HCT116 (cell line): ENCODE measurements at regions not wholly inside any gene's neighbourhood (a gene's known extent, or its start where the extent isn't known, plus 50 kb on each side); places are given as distances from the start of the nearest gene placed in this dataset.
A peak's percentile ranks its signal among the peaks of the same experiment; 100 is the strongest.

Experiments
- ATAC-seq: fragments of 200-7000 bp; cut with Tn5 transposase; 2 replicates; pipeline ENCODE4 v1.9.1; 2020; ENCODE audit warnings: mild to moderate bottlenecking, moderate library complexity
- BruUV-seq: library from RNA; stranded (reverse); fragments of 400-500 nt; replicated peaks from 2 replicates; lab custom pipeline; 2021; lab: Mats Ljungman, UMichigan
- CTCF ChIA-PET: fragments of 300-600 bp; sonication (Branson Sonifier 250); formaldehyde crosslinking; loops from one replicate; lab custom pipeline; 2021; ENCODE audit warnings: antibody characterized with exemption; lab: Charles Lee
- POLR2A ChIA-PET: fragments of 300-600, 350-600 bp; sonication (Branson Sonifier 250); formaldehyde crosslinking; loops from one replicate; lab custom pipeline; 2021; ENCODE audit warnings: antibody characterized with exemption; lab: Charles Lee
- RAD21 ChIA-PET, 2 experiments: fragments of 300-600 bp; sonication (Branson Sonifier 250); formaldehyde crosslinking; loops; one replicate each; lab custom pipeline; 2023; ENCODE audit warnings: low total read pairs in 2 of 2; ENCODE audit not compliant: uncharacterized antibody in 2 of 2, unreplicated experiment in 2 of 2, low non-redundant PET in 1 of 2; lab: Charles Lee
- DNase-seq: peaks from one replicate; pipeline ENCODE4 v3.0.0-alpha.2; 2010; ENCODE audit warnings: low read depth, low spot score
- H2AFZ ChIP-seq: fragments of 200-600 bp; shearing (Covaris generic), sonication (generic); 2 replicates; pipeline ENCODE4 v1.6.1; 2017; ENCODE audit warnings: low read depth, mixed run types, mixed read lengths, antibody characterized with exemption, low read length; ENCODE audit not compliant: poor library complexity, severe bottlenecking
- H3K27ac ChIP-seq: 2 replicates; pipeline ENCODE4 v1.5.1; 2012; ENCODE audit warnings: low read depth, low read length
- H3K27me3 ChIP-seq: fragments of 200-600 bp; sonication (generic); 2 replicates; pipeline ENCODE4 v1.6.1; 2016; ENCODE audit warnings: mixed run types, low read length, mixed read lengths; ENCODE audit not compliant: insufficient read depth
- H3K36me3 ChIP-seq, 2 experiments: fragments of 200-500 bp in 1 of 2; fragments of 200-600 bp in 1 of 2; sonication (Bioruptor generic) in 1 of 2; sonication (generic) in 1 of 2; 2 replicates each; pipeline versions ENCODE4 v1.5.1 to v1.6.1; 2014 to 2016; ENCODE audit warnings: low read length in 2 of 2, inconsistent platforms in 1 of 2, mixed read lengths in 1 of 2, mixed run types in 1 of 2; ENCODE audit not compliant: insufficient read depth in 2 of 2, control insufficient read depth in 1 of 2
- H3K4me1 ChIP-seq, 2 experiments: fragments of 200-600 bp in 1 of 2; sonication (generic) in 1 of 2; 2 replicates each; pipeline versions ENCODE4 v1.5.1 to v1.6.1; 2012 to 2017; ENCODE audit warnings: low read length in 2 of 2, inconsistent platforms in 1 of 2, mild to moderate bottlenecking in 1 of 2, mixed read lengths in 1 of 2, mixed run types in 1 of 2, moderate library complexity in 1 of 2; ENCODE audit not compliant: insufficient read depth in 2 of 2, control insufficient read depth in 1 of 2
- H3K4me2 ChIP-seq: fragments of 200-600 bp; sonication (generic); 2 replicates; pipeline ENCODE4 v1.6.1; 2017; ENCODE audit warnings: mixed run types, low read length, mixed read lengths
- H3K4me3 ChIP-seq, 2 experiments: fragments of 200-600 bp in 1 of 2; sonication (generic) in 1 of 2; replicated peaks in 1 of 2; 2 replicates each; pipeline ENCODE4 v1.5.1; 2011 to 2016; ENCODE audit warnings: low read length in 2 of 2, control low read depth in 1 of 2, low read depth in 1 of 2, mild to moderate bottlenecking in 1 of 2, mixed read lengths in 1 of 2, mixed run types in 1 of 2
- H3K79me2 ChIP-seq: fragments of 200-600 bp; sonication (generic); 2 replicates; pipeline ENCODE4 v1.6.1; 2017; ENCODE audit warnings: mild to moderate bottlenecking, mixed run types, low read length, moderate library complexity, mixed read lengths; ENCODE audit not compliant: insufficient read depth
- H3K9ac ChIP-seq: fragments of 200-600 bp; sonication (generic); 2 replicates; pipeline ENCODE4 v1.6.1; 2016; ENCODE audit warnings: low read length, mixed read lengths
- H3K9me2 ChIP-seq: fragments of 200-600 bp; sonication (generic), shearing (Covaris generic); 2 replicates; pipeline ENCODE4 v1.6.1; 2017; ENCODE audit warnings: mixed run types, mild to moderate bottlenecking, moderate library complexity; ENCODE audit not compliant: insufficient read depth
- H3K9me3 ChIP-seq, 2 experiments: fragments of 200-500 bp in 1 of 2; fragments of 200-600 bp in 1 of 2; sonication (Bioruptor generic) in 1 of 2; sonication (generic) in 1 of 2; 2 replicates each; pipeline ENCODE4 v1.6.1; 2014 to 2017; ENCODE audit warnings: low read length in 2 of 2, mixed read lengths in 2 of 2, inconsistent platforms in 1 of 2, low read depth in 1 of 2, mild to moderate bottlenecking in 1 of 2, mixed run types in 1 of 2, moderate library complexity in 1 of 2; ENCODE audit not compliant: control insufficient read depth in 1 of 2, insufficient read depth in 1 of 2
- H4K20me1 ChIP-seq: fragments of 200-600 bp; sonication (generic), shearing (Covaris generic); 2 replicates; pipeline ENCODE4 v1.6.1; 2017; ENCODE audit warnings: mixed run types, mild to moderate bottlenecking, moderate library complexity; ENCODE audit not compliant: insufficient read depth
- ATF3 ChIP-seq: IDR thresholded peaks from 2 replicates; pipeline ENCODE4 v1.6.1; 2012
- CBX3 ChIP-seq: IDR thresholded peaks from 2 replicates; pipeline ENCODE4 v1.6.1; 2012; ENCODE audit warnings: low read depth
- CEBPB ChIP-seq: IDR thresholded peaks from 2 replicates; pipeline ENCODE4 v1.6.1; 2012; ENCODE audit warnings: low read depth
- CTCF ChIP-seq, 3 experiments: fragments of 200-600 bp in 1 of 3; sonication (generic) in 1 of 3; IDR thresholded peaks in 2 of 3; conservative IDR thresholded peaks in 1 of 3; 2 replicates each; pipeline ENCODE4 v1.5.1; 2012 to 2017; ENCODE audit warnings: low read depth in 2 of 3, low read length in 2 of 3, antibody characterized with exemption in 1 of 3, borderline replicate concordance in 1 of 3, control low read depth in 1 of 3, mild to moderate bottlenecking in 1 of 3, mixed read lengths in 1 of 3, mixed run types in 1 of 3, moderate library complexity in 1 of 3; ENCODE audit not compliant: insufficient read depth in 1 of 3
- EGR1 ChIP-seq: IDR thresholded peaks from 2 replicates; pipeline ENCODE4 v1.6.1; 2012; ENCODE audit warnings: low read depth
- EZH2 ChIP-seq: fragments of 200-600 bp; sonication (generic); IDR thresholded peaks from 2 replicates; pipeline ENCODE4 v1.6.1; 2017; ENCODE audit warnings: antibody characterized with exemption, mixed run types
- FOSL1 ChIP-seq: IDR thresholded peaks from 2 replicates; pipeline ENCODE4 v1.6.1; 2012; ENCODE audit warnings: low read depth
- JUND ChIP-seq: IDR thresholded peaks from 2 replicates; pipeline ENCODE4 v1.6.1; 2012
- POLR2AphosphoS5 ChIP-seq: IDR thresholded peaks from 2 replicates; pipeline ENCODE4 v1.6.1; 2011; ENCODE audit warnings: mild to moderate bottlenecking, low read depth, low read length, moderate library complexity
- SIN3A ChIP-seq: IDR thresholded peaks from 2 replicates; pipeline ENCODE4 v1.6.1; 2012; ENCODE audit warnings: low read depth
- SP1 ChIP-seq: IDR thresholded peaks from 2 replicates; pipeline ENCODE4 v1.6.1; 2012; ENCODE audit warnings: low read depth
- SRF ChIP-seq: IDR thresholded peaks from 2 replicates; pipeline ENCODE4 v1.6.1; 2012; ENCODE audit warnings: low read depth
- TCF7L2 ChIP-seq: IDR thresholded peaks from 2 replicates; pipeline ENCODE4 v1.7.0; 2011; ENCODE audit warnings: borderline replicate concordance, inconsistent platforms; ENCODE audit not compliant: insufficient read depth, insufficient read length; ENCODE audit errors: extremely low read depth
- YY1 ChIP-seq: IDR thresholded peaks from 2 replicates; pipeline ENCODE4 v1.6.1; 2011; ENCODE audit warnings: low read length, low read depth, moderate library complexity, mild to moderate bottlenecking; ENCODE audit not compliant: insufficient replicate concordance; ENCODE audit errors: extremely low read depth
- ZFX ChIP-seq: fragments of 450-650 bp; IDR thresholded peaks from 2 replicates; pipeline ENCODE4 v1.6.1; 2017
- ZNF274 ChIP-seq: fragments of 200-500 bp; sonication (Bioruptor generic); IDR thresholded peaks from 2 replicates; pipeline ENCODE4 v1.6.1; 2014; ENCODE audit warnings: mild to moderate bottlenecking, low read depth, low read length, inconsistent platforms
- intact Hi-C: fragments of 100-400 bp; cut with micrococcal nuclease; formaldehyde crosslinking; loops from 2 replicates; pipeline ENCODE4 v1.10.0; 2022

GRCh38 chr6:133632206-133632605 lies 256.7 kb upstream of the TCF21 start:
- Histone ChIP-seq H3K27ac (peak overlapping the region; percentile 20; the same call in 1 of the 2 replicates), H3K4me1 (peaks cover 9 to 22% of the 10 kb centered on the region in 2 experiments), H4K20me1 (no peaks in the 10 kb centered on the region), H3K27me3 (no peaks in the 10 kb centered on the region), H3K9me2 (no peaks in the 10 kb centered on the region), H3K79me2 (no peaks in the 10 kb centered on the region), H3K36me3 (no peaks in the 10 kb centered on the region), H3K9me3 (no peaks in the 10 kb centered on the region), H3K4me2 (peak overlapping the region; percentile 34; the same call in 1 of the 2 replicates), H3K9ac (peak overlapping the region; percentile 12; the same call in 1 of the 2 replicates), H2AFZ (no peak overlapping the region), H3K4me3 (no peak overlapping the region)
- CTCF ChIA-PET = interaction anchor here (0.9 to 1.1 kb wide), 2 partner anchors 114 to 284 kb away, joined by 3 to 5 read pairs; no protein-coding TSS in a partner anchor
- DNase-seq (no peak), ATAC-seq (no peak)
- RAD21 ChIA-PET = no interaction called here
- intact Hi-C loops = no loop called here
- POLR2A ChIA-PET = no interaction called here
- no TSS peak for BruUV-seq
- TF ChIP-seq ZNF274 (no peak), ZFX (no peak), FOSL1 (no peak), YY1 (no peak), EZH2 (no peak), SP1 (no peak), CBX3 (no peak), EGR1 (no peak)

- Histone ChIP-seq H3K27ac (no peak overlapping the region; the same call in 1 of the 2 replicates), H3K27me3 (no peaks in the 10 kb centered on the region), H3K9me2 (no peaks in the 10 kb centered on the region), H3K4me1 (peaks cover 9 to 22% of the 10 kb centered on the region in 2 experiments), H3K79me2 (no peaks in the 10 kb centered on the region), H4K20me1 (no peaks in the 10 kb centered on the region), H3K4me3 (no peak overlapping the region), H2AFZ (no peak overlapping the region), H3K36me3 (no peaks in the 10 kb centered on the region), H3K9ac (no peak overlapping the region), H3K4me2 (no peak overlapping the region), H3K9me3 (no peaks in the 10 kb centered on the region)
- TF ChIP-seq SRF (no peak), ATF3 (no peak), CTCF (IDR thresholded peaks at IDR 0.05 in 2 of 3, conservative IDR thresholded peaks at IDR 0.05 in 1 of 3; ENCODE audit: borderline replicate concordance in 1 of 3, insufficient read depth in 1 of 3, low read depth in 2 of 3, low read length in 2 of 3) (no peak), JUND (no peak), SIN3A (no peak), CEBPB (no peak), TCF7L2 (no peak), SP1 (no peak), YY1 (no peak), POLR2AphosphoS5 (no peak), ZFX (no peak), CBX3 (no peak)
- ChIA-PET RAD21 (no interaction called here), POLR2A (no interaction called here), CTCF (interaction anchor here (1.1 kb wide), 1 partner anchor 284 kb away, joined by 3 read pairs; no protein-coding TSS in a partner anchor)
- BruUV-seq = no TSS peak
- no peak for DNase-seq
- intact Hi-C loops = no loop called here
- no peak for ATAC-seq
These were observed 256.0 kb upstream of the TCF21 start for GRCh38 chr6:133632906-133633305.
